Left colon (tissue), 2 donors: ENCODE measurements at regions not wholly inside any gene's neighbourhood (a gene's known extent, or its start where the extent isn't known, plus 50 kb on each side); places are given as distances from the start of the nearest gene placed in this dataset.
"Not testable (repeated sequence)": the region's sequence is repeated elsewhere in the genome, so short reads cannot be mapped to it uniquely, and the experiment has no call there.

ENCODE experiments used
- ATAC-seq: fragments of 200-7000 bp; cut with Tn5 transposase; one replicate; pipeline ENCODE4 v1.9.1; 2020; ENCODE audit warnings: mild to moderate bottlenecking, moderate library complexity
- DNase-seq, 2 donors: peaks; one replicate each; pipeline ENCODE4 v3.0.0-alpha.2; 2020
- intact Hi-C, 2 donors: fragments of 100-400 bp; cut with DNase I in 1 of 2; cut with micrococcal nuclease in 1 of 2; formaldehyde crosslinking; loops; one replicate each; pipeline versions ENCODE4 v1.11.2 to v1.14.0; 2022; cut with DNase I, micrococcal nuclease
- donor health status: DM: no; HTN: no; CAD: no.
- donor health status: DM: yes; HTN: yes; CAD: no.

GRCh38 chr12:114054982-114055381 is 88.9 kb upstream of the RBM19 start:
- intact Hi-C loops, result no loop called here
- no peak for ATAC-seq
- DNase-seq, result no peak

- no peak for DNase-seq
- intact Hi-C loops, result no loop called here
Measured at GRCh38 chr12:114046236-114046998, 80.3 kb upstream of the RBM19 start.

GRCh38 chr12:114045349-114045748 is 79.2 kb upstream of the RBM19 start:
- no peak for DNase-seq
- intact Hi-C loops, result no loop called here
- ATAC-seq, result no peak

More at GRCh38 chr12:114046236-114046998, 80.3 kb upstream of the RBM19 start:
- ATAC-seq, result no peak

- ATAC-seq, result no peak
- intact Hi-C loops, result no loop called here
- no peak for DNase-seq
Measured at GRCh38 chr12:114041590-114041989, 75.5 kb upstream of the RBM19 start.

GRCh38 chr12:114041136-114041535 is 75.0 kb upstream of the RBM19 start:
- no peak for ATAC-seq
- intact Hi-C loops, result no loop called here

GRCh38 chr12:114038962-114039361 is 72.8 kb upstream of the RBM19 start:
- intact Hi-C loops, result no loop called here
- ATAC-seq, result no peak
- DNase-seq, result no peak

More at GRCh38 chr12:114041136-114041535, 75.0 kb upstream of the RBM19 start:
- DNase-seq, result no peak

GRCh38 chr12:114032801-114033200 is 66.7 kb upstream of the RBM19 start:
- intact Hi-C loops, result no loop called here
- no peak for ATAC-seq
- no peak for DNase-seq

GRCh38 chr12:114030451-114030850 is 64.3 kb upstream of the RBM19 start:
- DNase-seq (no peak), ATAC-seq (no peak)
- intact Hi-C loops, result no loop called here

- no peak for ATAC-seq
- no peak for DNase-seq
- intact Hi-C loops, result no loop called here
Measured at GRCh38 chr12:114026805-114027204, 60.7 kb upstream of the RBM19 start.

GRCh38 chr12:114025935-114026334 is 59.8 kb upstream of the RBM19 start:
- intact Hi-C loops, result no loop called here
- no peak for DNase-seq
- ATAC-seq, result no peak

- intact Hi-C loops, ATAC-seq, DNase-seq: not testable (repeated sequence)
Measured at GRCh38 chr12:114022081-114022480, 56.0 kb upstream of the RBM19 start.

- ATAC-seq (no peak), DNase-seq (no peak)
- intact Hi-C loops, result no loop called here
Measured at GRCh38 chr12:114018669-114019068, 52.5 kb upstream of the RBM19 start.
